SK-N-DZ (cell line): ENCODE measurements at regions not wholly inside any gene's neighbourhood (a gene's known extent, or its start where the extent isn't known, plus 50 kb on each side); places are given as distances from the start of the nearest gene placed in this dataset.
A peak's percentile ranks its signal among the peaks of the same experiment; 100 is the strongest.

Source experiments
- DNase-seq: peaks from one replicate; pipeline ENCODE4 v3.0.0-alpha.2; 2015; ENCODE audit warnings: low spot score

DNA sequence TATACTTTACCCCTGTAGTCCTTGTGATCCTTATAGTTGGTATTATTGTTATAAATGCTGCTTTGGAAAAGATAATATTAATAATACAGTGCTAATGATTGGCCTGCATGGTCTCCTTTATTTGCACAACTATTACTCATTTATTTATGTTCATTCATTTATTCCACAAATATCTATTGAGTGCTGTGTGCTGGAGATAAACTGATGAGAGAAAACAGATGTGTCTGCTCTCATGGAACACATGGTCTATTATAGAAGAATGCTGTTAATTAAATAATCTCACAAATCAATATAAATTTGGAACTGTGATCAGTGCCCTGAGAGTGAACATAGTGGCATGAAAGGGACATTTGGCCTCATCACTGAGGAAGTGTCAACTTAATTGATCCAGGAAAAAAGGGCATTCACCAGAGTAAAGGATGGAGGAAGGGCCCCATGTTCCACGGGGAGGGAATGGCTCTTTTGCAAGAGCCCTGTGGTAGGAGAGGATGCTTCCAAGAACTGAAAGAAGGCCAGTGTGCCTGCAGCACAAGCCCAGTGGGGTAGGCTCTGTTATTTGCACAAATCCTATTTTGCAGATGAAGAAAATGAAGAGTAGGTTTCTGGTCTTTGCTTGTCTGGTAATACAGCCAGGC lies 91.5 kb upstream of the STK39 start:
- DNase-seq, result peak; percentile 23

GRCh38 chr2:168340931-168341330 lies 93.5 kb upstream of the STK39 start:
- DNase-seq, result no peak

DNA sequence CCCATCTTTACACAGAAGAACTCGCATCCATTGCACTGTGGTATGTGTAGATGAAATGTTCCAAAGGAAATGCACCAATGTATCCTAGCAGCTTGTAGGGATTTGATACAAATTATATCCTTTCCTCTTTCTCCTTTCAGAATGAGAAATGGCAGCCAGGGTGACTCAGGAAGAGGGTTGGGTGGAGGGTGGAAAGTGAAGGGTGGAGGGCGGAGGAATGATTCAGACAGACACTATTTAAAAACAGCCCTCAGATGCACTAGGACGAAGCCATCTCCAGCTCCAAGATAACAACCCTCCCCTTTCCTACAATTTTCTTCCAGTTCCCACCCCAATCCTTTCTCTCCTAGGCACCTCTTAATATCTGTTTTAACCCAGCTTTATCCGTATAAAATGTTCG lies 96.2 kb upstream of the STK39 start:
- DNase-seq, result no peak

DNA sequence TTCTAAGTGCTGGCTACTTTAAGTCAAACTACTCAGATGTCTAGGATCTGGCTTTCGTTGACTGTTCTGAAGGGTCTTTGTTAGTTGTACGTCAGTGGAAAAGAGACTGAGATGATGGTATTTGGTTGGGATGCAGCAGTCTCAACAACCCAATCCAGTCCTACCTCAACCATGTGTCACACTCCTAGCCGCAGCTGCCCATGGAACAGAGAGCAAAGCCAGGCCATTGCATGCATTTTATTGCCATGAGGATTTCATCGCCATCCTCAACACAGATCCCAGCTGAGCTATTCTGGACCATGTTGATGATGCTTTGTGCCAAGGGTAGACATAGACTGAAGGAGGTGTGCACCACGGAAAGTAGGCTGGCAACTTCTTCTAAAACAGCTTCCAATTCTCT lies 97.3 kb upstream of the STK39 start:
- DNase-seq, result no peak

DNA sequence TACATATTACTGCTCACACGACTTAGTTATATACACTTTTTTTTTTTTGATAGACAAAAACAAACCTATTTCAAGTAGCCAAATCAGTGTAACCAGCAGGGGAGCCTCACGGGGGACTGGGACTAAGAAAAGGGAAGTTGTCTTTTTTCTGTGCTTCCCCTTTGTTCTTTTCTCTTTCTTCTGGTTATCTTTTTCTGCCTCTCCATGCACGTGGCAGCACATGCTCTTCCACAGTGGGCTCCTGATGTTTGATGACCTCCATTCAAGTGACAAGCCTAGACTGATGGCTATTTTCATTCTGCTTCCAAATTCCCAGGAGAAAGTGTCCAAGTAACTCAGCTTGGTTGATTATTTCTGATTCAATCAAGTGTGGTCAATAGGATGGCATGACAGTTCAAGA lies 98.2 kb upstream of the STK39 start:
- DNase-seq, result no peak

DNA sequence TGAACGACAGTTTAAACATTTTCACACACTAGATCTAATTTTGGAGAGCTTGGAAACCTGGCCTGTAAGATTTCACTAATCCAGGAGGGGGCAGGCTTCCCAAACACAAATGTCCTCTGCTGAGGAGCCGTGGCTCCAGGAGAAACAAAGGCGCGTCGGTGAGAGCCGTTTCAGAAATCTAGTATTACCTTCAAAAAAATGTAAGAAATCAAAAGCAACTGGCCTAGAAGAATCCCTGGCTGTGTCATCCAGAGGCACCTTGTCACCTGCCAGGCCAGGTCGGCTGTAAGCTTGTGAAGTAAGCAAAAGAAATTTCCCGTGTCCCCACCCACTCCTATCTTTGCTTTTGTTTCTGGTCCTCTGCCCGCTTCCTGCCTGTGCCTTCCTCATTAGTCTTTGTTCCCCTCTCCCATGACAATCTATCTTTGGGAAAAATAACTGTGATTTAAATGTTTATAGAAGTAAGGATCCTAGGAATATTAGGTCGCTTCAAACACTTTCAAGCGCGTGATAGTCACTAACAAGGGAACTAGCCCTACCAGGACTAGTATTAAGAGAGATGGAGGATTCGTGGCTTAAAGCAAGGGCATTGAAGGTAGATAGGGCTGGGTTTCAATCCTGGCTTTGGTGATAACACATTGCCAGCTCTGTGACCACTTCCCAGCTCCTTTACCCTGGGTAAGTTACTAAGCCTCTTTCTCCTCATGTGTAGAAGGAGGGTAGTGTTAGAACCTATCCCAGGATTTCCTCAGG lies 99.5 kb upstream of the STK39 start:
- peak; percentile 78 for DNase-seq

DNA sequence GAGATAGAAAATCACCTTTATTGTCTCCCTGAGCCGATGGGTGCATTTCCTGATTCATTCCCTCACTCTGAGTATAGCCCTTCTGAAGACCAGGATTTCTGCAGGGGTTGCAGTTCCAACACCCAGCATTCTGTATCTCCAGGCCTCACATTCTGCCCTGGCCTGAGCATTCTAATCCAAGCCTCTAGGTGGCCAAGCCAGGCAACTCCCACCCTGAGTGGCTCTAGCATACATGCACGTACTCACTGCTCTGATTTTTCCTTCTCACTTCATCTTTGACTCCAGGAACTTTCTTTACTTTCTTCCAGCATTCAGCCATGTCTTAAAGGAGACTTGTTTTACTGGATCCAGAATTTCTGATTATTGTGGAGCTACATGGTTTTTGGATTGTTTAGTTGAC lies 100.7 kb upstream of the STK39 start:
- DNase-seq, result peak; percentile 78

GRCh38 chr2:168350380-168350779 lies 103.0 kb upstream of the STK39 start:
- DNase-seq, result no peak

GRCh38 chr2:168353251-168353650 lies 102.8 kb upstream of the CERS6 start:
- no peak for DNase-seq

DNA sequence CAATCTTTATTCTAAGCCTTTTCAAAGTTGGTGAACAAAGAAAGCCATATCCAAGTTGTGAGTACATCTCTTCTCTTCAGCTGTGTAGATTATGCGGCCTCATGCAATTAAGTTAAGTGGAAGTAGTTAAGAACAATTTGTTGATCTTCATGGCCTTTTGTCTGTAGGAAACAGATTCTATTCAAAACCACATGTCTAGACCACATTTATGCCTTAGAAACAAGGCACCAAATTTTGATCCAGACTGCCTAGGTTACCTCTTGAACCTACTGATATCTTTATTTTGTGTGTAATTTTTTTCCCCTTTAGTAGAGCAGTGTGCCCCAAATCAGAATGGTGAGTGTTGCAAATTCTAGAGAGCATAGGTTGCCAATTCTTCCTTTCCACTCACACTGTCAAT lies 101.6 kb upstream of the CERS6 start:
- DNase-seq, result no peak

- no peak for DNase-seq
Measured at GRCh38 chr2:168355121-168355520, 101.0 kb upstream of the CERS6 start.

DNA sequence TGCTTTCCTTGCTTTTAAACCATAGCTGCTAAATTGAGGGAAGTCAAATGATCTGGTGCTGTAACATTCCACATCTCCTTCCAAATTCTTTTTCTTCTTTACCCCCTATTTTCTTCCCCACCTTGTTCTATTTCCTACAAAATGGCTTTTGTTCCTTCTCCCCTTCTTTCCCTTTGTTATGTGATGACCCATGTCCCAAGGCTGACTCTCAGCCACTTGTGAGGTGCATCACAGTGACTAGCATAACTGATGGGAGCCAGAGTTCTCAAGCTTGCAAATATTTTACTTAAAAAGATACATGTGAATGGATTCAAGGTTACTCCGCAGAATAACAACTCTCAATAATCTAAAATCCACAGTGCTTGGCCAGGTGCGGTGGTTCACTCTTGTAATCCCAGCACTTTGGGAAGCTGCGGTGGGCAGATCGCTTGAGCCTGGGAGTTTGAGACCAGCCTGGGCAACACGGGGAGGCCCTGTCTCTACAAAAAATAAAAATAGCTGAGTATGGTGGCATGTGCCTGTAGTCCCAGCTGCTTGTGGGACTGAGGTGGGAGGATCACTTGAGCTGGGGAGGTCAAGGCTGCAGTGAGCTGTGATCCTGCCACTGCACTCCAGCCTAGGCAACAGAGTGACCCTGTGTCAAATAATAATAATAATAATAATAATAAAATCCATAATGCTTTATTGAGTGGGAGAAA lies 100.1 kb upstream of the CERS6 start:
- no peak for DNase-seq

DNA sequence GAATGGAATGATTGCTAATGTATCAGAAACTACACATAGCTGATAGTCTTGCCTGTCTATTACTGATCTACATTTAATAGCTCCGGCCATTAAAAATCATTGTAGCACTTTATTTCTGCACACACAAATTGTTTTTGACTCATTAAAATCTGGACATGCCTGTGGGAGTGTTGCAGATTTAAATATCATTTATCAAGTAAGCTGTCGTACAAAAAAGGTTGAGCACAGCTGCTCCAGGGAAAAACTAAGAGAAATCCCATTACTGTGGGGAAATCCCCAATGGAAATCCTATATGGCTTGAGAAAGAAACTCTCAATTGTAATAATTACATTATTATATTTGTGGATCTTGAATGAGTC lies 99.6 kb upstream of the CERS6 start:
- DNase-seq, result no peak

DNA sequence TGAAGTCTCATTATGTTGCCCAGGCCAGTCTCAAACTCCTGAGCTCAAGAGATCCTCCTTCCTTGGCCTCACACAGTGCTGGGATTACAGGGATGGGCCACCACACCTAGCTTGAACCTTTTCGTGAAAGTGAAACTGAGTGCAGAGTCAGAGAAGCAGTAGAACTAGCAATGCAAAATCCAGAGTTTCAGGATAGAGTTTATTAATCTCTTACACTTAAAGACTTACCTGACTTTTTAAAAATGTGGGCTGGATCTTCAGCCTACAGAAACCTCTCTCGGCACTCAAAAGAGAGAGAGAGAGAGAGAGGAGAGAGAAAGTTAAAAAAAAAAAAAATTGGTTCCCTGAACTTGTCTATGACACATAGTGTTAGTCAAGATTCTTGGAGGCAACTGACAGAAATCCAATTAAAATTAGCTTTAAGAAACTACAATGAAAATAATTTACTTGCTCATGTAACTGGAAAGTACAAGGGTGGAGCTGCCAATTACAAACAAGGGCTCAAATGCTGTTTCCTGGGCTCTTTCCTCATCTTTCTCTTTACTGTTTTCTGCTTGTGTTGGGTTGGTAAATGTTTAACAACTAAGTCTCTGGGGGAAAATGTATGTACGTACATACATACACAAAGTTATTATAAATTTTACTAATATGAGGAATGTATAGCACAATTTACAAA lies 98.1 kb upstream of the CERS6 start:
- no peak for DNase-seq

DNA sequence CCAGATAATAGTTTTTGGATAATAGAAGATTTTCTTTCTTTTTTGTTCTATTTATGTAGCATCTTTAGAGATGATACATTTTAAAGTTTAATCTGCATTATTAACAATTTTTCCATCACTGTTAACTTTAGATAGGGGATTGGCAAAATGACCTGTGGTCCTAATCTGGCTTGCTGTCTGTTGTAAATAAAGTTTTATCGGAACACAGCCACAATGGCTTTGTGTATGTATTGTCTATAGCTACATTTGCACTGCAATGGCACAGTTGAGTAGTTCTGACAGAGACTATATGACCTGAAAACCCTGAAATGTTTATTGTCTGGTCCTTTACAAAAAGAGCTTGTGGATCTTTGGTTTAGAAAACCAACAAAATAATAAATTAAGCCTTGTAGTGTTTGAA lies 97.0 kb upstream of the CERS6 start:
- no peak for DNase-seq

DNA sequence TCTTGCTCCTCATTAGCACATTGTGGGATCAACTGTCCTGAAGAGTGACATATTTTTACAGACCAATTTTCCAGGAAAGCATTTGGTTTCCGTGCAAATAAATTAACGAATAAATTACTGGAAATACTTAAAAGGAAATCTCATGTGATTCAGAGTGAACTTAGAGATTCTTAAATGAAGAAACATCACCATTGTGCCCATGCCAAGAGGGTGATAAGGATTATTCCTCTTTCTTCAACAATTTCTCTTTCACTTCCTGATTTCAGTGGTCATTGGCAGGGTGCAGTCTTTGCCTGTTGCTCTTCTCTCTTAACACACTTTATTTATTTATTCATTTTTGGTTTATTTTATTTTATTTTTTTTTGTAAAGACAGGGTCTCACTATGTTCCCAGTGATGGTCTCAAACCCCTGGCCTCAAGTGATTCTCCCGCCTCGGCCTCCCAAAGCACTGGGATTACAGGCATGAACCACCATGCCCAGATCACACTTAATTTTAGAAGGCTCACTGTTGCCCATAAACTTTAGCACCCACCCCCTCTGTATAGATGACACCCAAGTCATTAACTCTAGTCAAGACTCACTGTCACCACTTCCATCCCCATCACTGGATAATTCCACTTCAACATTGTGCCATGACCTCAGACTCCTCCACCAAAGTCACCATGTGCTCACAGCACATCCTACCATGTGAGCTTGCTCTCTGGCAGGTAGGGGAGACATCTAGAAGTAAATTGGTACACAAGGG lies 92.6 kb upstream of the CERS6 start:
- no peak for DNase-seq

- no peak for DNase-seq
Measured at GRCh38 chr2:168365094-168365621, 90.9 kb upstream of the CERS6 start.

DNA sequence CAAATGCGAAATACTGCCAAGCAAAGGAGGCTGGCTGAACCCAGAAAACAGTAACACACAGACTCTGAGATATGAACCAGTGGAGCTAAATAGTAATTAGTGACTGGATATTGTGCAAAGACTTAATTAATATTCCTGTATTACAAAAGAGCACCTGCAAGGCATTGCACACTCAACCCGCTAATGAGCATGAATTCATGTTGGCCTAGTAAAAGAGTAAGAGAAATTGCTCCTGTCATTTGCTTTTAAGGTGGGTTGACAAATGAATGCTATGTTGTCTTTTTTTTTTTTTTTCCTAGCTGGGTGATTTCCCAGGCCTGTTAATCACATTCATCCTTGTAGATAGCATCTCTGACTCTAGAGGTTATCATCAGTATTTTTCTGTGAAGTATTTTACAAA lies 87.0 kb upstream of the CERS6 start:
- peak; percentile 58 for DNase-seq

DNA sequence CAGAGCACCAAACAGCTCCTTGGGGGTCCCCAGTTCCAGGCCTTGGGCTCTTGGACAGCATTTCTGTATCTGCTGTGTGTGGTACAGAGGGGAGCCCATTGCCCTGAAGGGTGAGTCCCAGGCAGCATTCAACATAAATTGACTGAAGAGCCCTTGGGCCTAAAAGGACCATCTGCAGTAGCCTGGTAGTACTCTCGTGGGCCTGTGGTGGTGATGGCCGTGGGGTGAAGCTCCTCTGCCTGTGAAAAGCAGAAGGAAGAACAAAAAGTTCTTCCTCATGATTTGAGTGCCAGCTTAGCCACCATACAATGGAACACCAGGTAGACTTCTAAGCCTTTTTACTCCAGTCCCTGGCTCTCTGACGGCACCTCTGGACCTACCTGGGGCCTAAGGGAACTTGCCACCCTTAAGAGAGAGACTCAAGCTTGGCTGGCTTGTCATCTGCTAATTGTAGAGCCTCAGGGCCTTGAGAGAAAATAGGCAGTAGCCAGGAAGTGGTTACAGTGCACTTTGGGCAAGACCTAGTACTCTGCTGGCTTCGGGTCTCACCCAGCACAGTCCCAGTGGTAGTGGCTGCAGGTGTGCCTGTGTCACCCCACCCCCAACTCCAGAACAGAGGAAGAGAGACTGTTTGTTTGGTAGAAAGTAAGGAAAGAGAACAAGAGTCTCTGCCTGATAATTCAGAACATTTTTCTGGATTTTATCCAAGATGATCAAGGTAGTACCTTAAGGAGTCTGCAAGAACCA lies 84.6 kb upstream of the CERS6 start:
- DNase-seq, result no peak

DNA sequence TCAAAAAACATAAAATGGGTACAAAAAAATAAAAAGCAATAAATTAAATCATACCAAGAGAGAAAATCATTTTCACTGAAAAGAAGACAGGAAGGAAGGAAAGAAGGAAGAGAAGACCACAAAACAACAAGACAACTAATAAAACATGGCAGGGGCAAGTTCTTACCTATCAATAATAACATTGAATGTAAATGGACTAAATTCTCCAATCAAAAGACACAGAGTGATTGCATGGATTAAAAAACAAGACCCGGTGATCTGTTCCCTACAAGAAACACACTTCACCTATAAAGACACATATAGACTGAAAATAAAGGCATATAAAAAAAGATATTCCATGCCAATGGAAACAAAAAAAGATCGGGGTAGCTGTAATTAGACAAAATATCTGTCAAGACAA lies 82.6 kb upstream of the CERS6 start:
- no peak for DNase-seq
